GM12878 (cell line): ENCODE measurements at regions not wholly inside any gene's neighbourhood (a gene's known extent, or its start where the extent isn't known, plus 50 kb on each side); places are given as distances from the start of the nearest gene placed in this dataset.
"Not testable (repeated sequence)": the region's sequence is repeated elsewhere in the genome, so short reads cannot be mapped to it uniquely, and the experiment has no call there.

ENCODE experiments used
- ATAC-seq: fragments of 200-7000 bp; cut with Tn5 transposase; 3 replicates; pipeline ENCODE4 v1.9.1; 2020; ENCODE audit warnings: mild to moderate bottlenecking, moderate library complexity
- BruUV-seq: library from RNA; stranded (reverse); fragments of 400-500 nt; replicated peaks from 2 replicates; lab custom pipeline; 2021; lab: Mats Ljungman, UMichigan
- CTCF ChIA-PET: fragments of 300-600 bp; sonication (Branson Sonifier 250); formaldehyde crosslinking; extraction: SDS; loops from one replicate; lab custom pipeline; 2021; ENCODE audit warnings: inconsistent platforms; lab: Yijun Ruan, JAX
- POLR2A ChIA-PET: fragments of 350-600 bp; formaldehyde crosslinking; extraction: SDS; loops from one replicate; lab custom pipeline; 2021; ENCODE audit warnings: inconsistent platforms; lab: Charles Lee
- RAD21 ChIA-PET: fragments of 300-600 bp; sonication (Branson Sonifier 250); formaldehyde crosslinking; loops from one replicate; lab custom pipeline; 2023; ENCODE audit warnings: antibody characterized with exemption; ENCODE audit not compliant: unreplicated experiment; lab: Charles Lee
- SMC1A ChIA-PET: fragments of 300-600 bp; sonication (Branson Sonifier 250); formaldehyde crosslinking; loops from one replicate; lab custom pipeline; 2023; ENCODE audit not compliant: unreplicated experiment, uncharacterized antibody; lab: Charles Lee
- DNase-seq: peaks from one replicate; pipeline ENCODE4 v3.0.0-alpha.2; 2011; ENCODE audit warnings: low read depth, low spot score
- FAIRE-seq: peaks from 3 replicates; lab custom pipeline; 2011; peaks lifted over from hg19 to GRCh38; lab: Jason Lieb, UNC
- H2AFZ ChIP-seq: 2 replicates; pipeline ENCODE4 v1.6.0; 2011; ENCODE audit warnings: low read depth, low read length, control low read depth; ENCODE audit not compliant: control insufficient read depth
- H3K27ac ChIP-seq: 2 replicates; pipeline ENCODE4 v1.5.1; 2011; ENCODE audit warnings: control low read depth; ENCODE audit not compliant: control insufficient read depth, insufficient read depth
- H3K27me3 ChIP-seq, 2 experiments: replicated peaks in 1 of 2; 2 replicates each; pipeline versions ENCODE4 v1.6.0 to v1.6.1; 2011; ENCODE audit warnings: low read length in 1 of 2; ENCODE audit not compliant: control insufficient read depth in 2 of 2, insufficient read depth in 2 of 2
- H3K36me3 ChIP-seq, 2 experiments: 2 replicates each; pipeline ENCODE4 v1.5.1; 2011; ENCODE audit warnings: low read length in 1 of 2; ENCODE audit not compliant: control insufficient read depth in 2 of 2, insufficient read depth in 2 of 2
- H3K4me1 ChIP-seq: 2 replicates; pipeline ENCODE4 v1.6.1; 2011; ENCODE audit warnings: mild to moderate bottlenecking, low read length, moderate library complexity, mixed read lengths; ENCODE audit not compliant: control insufficient read depth, insufficient read depth
- H3K4me2 ChIP-seq: 2 replicates; pipeline ENCODE4 v1.6.0; 2011; ENCODE audit warnings: control low read depth; ENCODE audit not compliant: control insufficient read depth, insufficient read depth
- H3K4me3 ChIP-seq: fragments of 200-600 bp; sonication (generic); 2 replicates; pipeline ENCODE4 v1.5.1; 2016
- H3K79me2 ChIP-seq: 2 replicates; pipeline ENCODE4 v1.6.0; 2011; ENCODE audit warnings: low read length; ENCODE audit not compliant: control insufficient read depth, insufficient read depth
- H3K9ac ChIP-seq: 2 replicates; pipeline ENCODE4 v1.8.0; 2011; ENCODE audit warnings: low read length, control low read depth, mixed read lengths; ENCODE audit not compliant: control insufficient read depth, insufficient read depth
- H3K9me3 ChIP-seq: replicated peaks from 3 replicates; pipeline ENCODE4 v1.5.1; 2011; ENCODE audit warnings: mild to moderate bottlenecking, low read length; ENCODE audit not compliant: control insufficient read depth, insufficient read depth
- H4K20me1 ChIP-seq: 2 replicates; pipeline ENCODE4 v1.6.0; 2011; ENCODE audit not compliant: control insufficient read depth, insufficient read depth
- ZBTB33 ChIP-seq: fragments of 450-650 bp; IDR thresholded peaks from 2 replicates; pipeline ENCODE4 v1.6.1; 2017; ENCODE audit warnings: mild to moderate bottlenecking
- WGBS: methylation state at CpG from one replicate; pipeline ENCODE4 v1.1.6; 2016; ENCODE audit warnings: low lambda C conversion rate; ENCODE audit not compliant: insufficient replicate concordance, insufficient coverage; ENCODE audit errors: missing lambda C conversion rate; 5-methylcytosine and 5-hydroxymethylcytosine counted together
- in situ Hi-C: fragments of 300-500 bp; cut with MboI; formaldehyde crosslinking; loops from 9 replicates; pipeline ENCODE4 v1.14.3; 2018; ENCODE audit warnings: mixed read lengths
- intact Hi-C: fragments of 100-400 bp; cut with micrococcal nuclease; formaldehyde crosslinking; loops from one replicate; pipeline ENCODE4 v1.14.2; 2022; ENCODE audit not compliant: unreplicated experiment

- in situ Hi-C loops = no loop called here
- Histone ChIP-seq H4K20me1 (no peaks in the 10 kb centered on the region), H3K9ac (no peak overlapping the region), H3K4me2 (no peak overlapping the region), H3K9me3 (no peaks in the 10 kb centered on the region), H3K27ac (no peak overlapping the region), H3K4me3 (no peak overlapping the region), H3K4me1 (no peaks in the 10 kb centered on the region), H2AFZ (no peak overlapping the region), H3K27me3 (no peaks in the 10 kb centered on the region)
- FAIRE-seq (no peak), DNase-seq (no peak)
- CTCF ChIA-PET = no interaction called here
- intact Hi-C loops = no loop called here
- POLR2A ChIA-PET = no interaction called here
- RAD21 ChIA-PET = no interaction called here
- 53% methylated on average over 6 of the region's 6 CpGs for WGBS
- no TSS peak for BruUV-seq
- SMC1A ChIA-PET = no interaction called here
- no peak for TF ChIP-seq ZBTB33
- TF ChIP-seq, all 136 proteins: peak for 0
- no peak for ATAC-seq
- no peaks in the 10 kb centered on the region for H3K79me2 ChIP-seq
- no peaks in the 10 kb centered on the region for H3K36me3 ChIP-seq
These were observed 498.4 kb upstream of the UBE2E2 start for GRCh38 chr3:22704571-22705354.

- not testable (repeated sequence) for ATAC-seq
These were observed 496.2 kb upstream of the UBE2E2 start for GRCh38 chr3:22706922-22707321.

More at GRCh38 chr3:22706922-22707321, 496.2 kb upstream of the UBE2E2 start:
- CTCF ChIA-PET, POLR2A ChIA-PET, H3K27ac ChIP-seq, intact Hi-C loops, BruUV-seq, H3K9ac ChIP-seq, H3K4me2 ChIP-seq, H3K27me3 ChIP-seq, RAD21 ChIA-PET, FAIRE-seq, H3K4me3 ChIP-seq, H3K4me1 ChIP-seq, H2AFZ ChIP-seq, SMC1A ChIA-PET, in situ Hi-C loops, DNase-seq, H3K36me3 ChIP-seq, H3K79me2 ChIP-seq, H4K20me1 ChIP-seq, H3K9me3 ChIP-seq: not testable (repeated sequence)
- 56% methylated on average over 10 of the region's 10 CpGs for WGBS
